NCI-H226 (cell line): ENCODE measurements at regions not wholly inside any gene's neighbourhood (a gene's known extent, or its start where the extent isn't known, plus 50 kb on each side); places are given as distances from the start of the nearest gene placed in this dataset.
"Not testable (repeated sequence)": the region's sequence is repeated elsewhere in the genome, so short reads cannot be mapped to it uniquely, and the experiment has no call there.

Source experiments
- DNase-seq: peaks from one replicate; pipeline ENCODE4 v3.0.0-alpha.2; 2015

GRCh38 chr2:242054881-242055801, 185.6 kb downstream of the RTP5 start:
- DNase-seq = no peak

GRCh38 chr2:242056026-242056425, 186.5 kb downstream of the RTP5 start:
- no peak for DNase-seq

- no peak for DNase-seq
Measured at GRCh38 chr2:242056785-242057184, 187.3 kb downstream of the RTP5 start.

DNA sequence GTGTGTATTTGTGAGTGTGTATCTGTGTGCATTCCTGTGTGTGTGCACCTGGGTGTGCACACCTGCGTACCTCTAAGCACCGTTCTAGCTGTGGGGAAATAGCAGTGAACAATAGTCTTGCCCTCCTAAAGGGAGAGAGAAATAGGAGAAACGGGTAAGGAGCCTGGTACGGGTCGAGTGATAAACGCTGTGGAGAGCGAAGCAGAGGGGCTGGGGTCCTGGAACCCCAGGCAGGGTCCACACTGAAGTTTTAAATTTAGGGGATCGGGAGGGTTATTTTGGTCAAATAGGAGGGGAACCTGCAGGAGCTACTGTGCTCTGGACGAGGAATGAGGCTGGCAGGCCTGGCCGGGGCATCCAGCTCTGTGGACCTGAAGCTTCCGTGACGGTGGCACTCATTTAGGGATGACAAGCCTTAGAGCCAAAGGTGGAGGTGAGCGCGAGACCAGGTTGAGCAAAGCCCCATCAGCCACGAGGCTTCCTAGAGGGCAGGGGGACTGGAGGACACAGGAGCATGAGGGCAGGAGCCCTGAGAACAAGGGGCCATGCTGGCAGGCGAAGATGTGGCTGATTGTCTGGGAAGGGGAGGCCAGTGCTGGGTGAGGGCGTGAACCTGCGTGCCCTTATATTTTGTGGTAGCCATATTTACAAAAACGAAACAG, 188.0 kb downstream of the RTP5 start:
- no peak for DNase-seq

DNA sequence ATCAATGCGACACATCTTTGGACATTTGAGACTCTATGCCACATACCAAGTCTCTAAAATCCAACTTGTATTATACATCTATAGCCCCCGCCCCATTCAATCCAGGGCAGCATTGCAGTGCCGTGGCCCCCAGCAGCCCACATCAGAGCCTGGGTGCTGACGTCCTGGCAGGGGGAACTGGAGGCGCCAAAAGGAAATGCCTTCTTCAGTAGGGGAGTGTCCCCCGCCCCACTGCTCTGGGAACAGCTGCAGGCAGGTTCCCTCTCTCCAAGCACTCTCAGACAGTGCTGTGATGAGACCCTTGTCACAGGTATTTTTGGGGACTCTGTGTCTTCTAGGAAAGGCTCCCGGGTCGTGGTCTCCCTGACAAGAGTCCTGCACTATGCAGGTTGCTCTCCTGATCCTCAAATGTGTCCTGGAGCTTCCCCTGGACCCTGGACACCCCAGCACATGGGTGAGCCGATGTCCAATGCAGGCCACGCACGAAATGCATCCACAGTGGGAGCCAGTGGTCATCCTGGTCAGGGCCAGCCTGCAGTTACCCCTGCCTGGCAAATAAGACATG, 188.7 kb downstream of the RTP5 start:
- DNase-seq = no peak

- no peak for DNase-seq
Measured at GRCh38 chr2:242059566-242059965, 190.0 kb downstream of the RTP5 start.

GRCh38 chr2:242060212-242060835, 190.8 kb downstream of the RTP5 start:
- DNase-seq = no peak

GRCh38 chr2:242061930-242062329, 192.4 kb downstream of the RTP5 start:
- not testable (repeated sequence) for DNase-seq

- no peak for DNase-seq
Measured at GRCh38 chr2:242063436-242063835, 193.9 kb downstream of the RTP5 start.

GRCh38 chr2:242063850-242064249, 194.3 kb downstream of the RTP5 start:
- no peak for DNase-seq

DNA sequence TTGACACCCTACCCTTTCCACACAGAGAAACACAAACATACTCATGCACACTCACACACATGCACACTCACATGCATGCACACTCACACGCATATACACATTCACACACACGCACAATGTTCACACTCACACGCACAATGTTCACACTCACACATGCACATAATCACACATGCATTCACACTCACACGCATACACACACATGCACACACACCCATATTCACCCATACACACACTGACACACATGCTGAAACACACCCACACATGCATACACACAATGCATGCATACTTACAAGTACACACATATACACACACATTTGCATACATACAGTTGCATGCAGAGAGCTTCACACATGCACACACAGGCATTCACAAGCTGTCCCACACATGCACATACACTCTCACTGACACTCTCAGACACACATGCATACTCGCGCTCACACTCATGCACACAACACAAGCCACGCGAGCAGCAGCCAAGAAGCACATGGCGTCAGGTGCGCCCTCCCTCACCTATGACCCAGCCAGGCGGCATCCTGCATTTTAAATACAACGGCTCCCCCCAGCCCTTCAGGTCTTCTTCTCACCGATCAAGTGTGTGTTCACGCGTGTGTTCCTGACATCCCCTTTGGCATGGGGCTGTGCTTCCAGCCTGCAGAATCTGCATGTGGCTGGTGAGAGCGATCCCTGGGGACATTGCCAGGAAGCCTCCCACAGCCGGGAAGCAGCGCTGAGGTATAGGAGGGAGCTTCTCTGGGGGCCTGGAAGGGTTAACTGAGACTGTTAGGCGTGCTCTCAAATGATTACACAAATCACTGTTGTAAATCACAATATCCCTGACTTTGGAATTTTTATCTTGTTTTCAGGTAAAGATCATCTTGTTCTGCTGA, 195.1 kb downstream of the RTP5 start:
- DNase-seq = no peak

DNA sequence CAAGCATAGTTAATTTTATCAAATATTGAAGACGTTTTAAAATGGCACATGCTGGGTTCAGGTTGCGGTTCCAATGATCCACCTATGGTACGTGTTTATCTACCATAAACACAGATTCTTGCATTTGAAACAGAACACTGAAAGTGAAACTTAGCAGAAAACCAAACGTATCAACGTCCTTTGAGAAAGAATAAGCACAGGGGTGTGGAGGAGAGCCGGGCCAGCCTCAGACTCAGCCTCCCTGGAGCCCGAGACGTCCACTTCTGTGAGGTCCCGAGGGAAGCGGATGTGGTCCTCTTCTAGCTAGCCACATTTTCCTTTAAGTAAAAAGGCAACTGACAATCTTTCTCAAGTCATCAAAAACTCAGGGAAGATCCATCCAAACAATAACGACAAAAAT, 195.9 kb downstream of the RTP5 start:
- no peak for DNase-seq

DNA sequence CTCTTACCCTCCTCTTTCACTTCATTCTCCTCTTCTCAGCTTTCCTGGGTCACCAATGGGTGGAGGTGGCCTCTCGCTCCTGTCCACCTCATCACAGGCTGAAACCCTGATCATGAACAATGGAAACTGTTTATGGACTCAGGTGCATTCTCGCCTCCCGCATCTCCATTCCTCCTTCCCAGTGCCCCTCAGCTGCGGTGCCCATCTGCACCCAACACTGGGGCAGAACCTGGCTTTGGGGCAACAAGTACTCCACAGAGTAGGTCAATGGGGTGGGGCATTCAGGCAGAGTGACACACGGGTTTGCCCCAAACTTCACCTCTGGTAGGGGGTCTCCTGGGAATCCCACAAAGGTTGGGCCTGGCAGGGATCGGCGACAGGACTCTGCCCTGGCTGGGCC, 199.5 kb downstream of the RTP5 start:
- DNase-seq = no peak

- not testable (repeated sequence) for DNase-seq
Measured at GRCh38 chr2:242069938-242070395, 200.4 kb downstream of the RTP5 start.

DNA sequence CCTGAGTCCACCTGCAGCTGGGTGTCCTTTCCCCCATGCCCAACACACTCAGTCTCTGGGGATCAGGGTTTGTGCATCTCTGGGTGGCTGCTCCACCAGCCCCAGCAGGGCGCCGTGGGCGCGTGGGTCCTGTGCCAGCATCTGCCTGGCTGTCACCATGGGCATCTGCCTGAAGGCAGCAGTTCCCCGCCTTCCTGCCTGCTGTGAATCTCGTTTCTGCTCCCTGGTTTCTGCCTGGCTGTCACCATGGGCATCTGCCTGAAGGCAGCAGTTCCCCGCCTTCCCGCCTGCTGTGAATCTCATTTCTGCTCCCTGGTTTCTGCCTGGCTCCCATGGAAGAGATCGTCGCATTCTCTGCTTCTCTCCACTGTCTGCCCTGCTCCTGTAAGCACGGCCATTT, 201.2 kb downstream of the RTP5 start:
- DNase-seq = not testable (repeated sequence)

DNA sequence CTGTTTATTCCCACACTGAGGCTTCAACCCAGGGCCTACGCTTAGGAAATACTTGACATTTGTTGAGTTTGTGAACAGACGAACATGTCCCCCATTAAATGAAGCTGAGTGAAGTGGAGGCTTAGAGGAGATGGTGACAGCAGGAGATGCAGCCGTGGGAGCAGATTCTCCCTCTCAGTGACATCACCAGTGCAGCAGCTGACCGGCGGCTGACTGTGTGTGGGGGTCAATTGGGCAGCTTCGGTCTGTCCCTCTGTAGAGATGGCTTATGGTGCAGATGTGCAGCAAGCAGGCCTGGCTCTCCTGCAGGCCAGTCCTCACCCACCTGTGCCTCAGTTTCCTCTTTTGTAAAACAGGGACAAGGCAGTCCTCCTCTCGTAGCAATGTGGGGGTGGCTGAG, 201.8 kb downstream of the RTP5 start:
- not testable (repeated sequence) for DNase-seq

DNA sequence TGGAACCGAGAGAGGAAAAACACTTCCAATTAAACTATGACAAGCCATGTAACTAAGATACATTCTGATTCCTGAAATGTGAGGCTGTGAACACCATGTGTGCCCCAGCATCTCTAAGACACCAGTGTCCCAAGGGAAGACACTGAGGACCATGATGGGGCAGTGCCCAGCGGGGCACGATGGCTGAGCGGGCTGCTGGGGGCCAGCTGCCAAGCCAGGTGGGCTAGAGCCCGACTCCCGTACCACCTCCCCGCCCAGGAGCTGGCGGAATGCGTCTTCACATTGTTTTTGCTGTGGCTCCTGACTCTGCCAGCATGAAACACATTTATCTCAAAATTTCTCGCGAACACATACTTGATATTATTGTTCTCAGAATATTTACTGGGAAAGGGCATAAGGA, 202.4 kb downstream of the RTP5 start:
- DNase-seq = not testable (repeated sequence)

DNA sequence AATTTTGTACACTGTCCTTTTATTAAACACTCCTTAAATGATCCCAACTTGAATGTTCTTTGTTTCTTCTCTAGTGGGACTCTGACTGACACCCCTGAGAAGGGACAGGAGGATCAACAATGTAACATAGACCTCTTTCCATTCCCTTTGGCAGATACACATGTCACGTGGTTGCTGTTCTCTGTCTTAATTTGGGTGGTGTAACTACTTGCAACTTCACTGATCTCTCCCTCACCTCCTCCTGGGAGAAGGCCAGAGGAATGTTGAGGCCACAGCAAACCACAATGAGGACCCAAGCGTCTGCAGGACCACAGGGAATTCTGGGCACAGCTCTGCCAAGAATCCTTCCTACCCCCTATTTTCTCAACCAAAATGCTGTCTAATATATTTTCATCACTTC, 205.6 kb downstream of the RTP5 start:
- peak; percentile 20 for DNase-seq

DNA sequence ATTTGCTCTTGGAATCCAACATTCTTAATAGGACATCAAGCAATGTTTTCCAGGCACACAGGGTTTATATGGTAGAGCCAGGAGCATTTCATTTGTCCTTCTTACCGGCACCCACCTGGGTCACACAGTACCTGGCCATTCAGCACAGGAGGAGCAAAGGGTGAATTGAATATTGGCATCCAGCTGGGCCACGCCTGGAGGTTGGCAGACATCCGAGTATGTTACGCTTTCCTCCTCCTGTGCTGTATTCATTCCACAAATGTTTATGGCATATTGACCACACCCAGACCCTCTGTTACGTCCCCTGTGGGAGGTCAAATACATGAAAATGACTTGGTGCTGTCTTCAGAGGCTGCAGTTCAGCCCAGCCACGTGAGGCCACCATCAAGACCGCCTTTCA, 206.2 kb downstream of the RTP5 start:
- DNase-seq = no peak

DNA sequence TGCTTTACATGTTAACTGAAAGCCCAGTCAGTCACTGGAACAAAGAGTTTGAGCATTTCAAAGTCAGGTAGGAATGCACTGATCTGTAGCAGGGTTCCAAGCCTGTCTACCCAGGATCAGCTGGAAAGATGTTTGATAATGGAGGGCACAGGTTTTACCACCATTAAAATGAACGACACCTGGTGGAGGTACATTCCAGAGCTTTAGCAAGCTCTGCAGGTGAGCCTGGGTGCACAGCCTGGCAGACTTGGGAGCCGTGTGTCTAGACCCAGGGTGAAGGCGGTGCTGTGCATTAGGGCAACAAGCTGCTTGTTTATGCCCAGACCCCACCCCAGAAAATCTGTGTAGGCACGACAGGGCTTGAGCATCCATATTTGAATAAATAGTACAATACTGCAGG, 206.7 kb downstream of the RTP5 start:
- not testable (repeated sequence) for DNase-seq

DNA sequence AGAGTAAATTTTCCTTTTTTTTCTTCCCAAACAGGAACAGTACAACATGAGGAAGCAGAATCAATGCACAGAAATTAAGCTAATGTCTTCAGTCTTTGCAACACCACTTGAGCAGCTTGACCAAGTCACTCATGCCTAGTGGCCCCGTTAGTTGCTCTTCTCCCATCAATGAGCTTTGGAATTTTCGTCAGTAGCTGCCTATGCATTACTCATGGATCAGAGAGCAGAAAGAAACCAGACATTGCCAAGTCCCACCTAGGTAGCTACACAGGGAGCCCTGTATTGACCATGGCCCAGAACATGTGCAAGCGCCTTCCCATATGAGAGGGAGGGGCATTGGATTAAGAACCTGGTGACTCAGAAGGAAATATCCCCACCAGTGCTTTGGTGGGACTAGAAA, 208.9 kb downstream of the RTP5 start:
- not testable (repeated sequence) for DNase-seq

DNA sequence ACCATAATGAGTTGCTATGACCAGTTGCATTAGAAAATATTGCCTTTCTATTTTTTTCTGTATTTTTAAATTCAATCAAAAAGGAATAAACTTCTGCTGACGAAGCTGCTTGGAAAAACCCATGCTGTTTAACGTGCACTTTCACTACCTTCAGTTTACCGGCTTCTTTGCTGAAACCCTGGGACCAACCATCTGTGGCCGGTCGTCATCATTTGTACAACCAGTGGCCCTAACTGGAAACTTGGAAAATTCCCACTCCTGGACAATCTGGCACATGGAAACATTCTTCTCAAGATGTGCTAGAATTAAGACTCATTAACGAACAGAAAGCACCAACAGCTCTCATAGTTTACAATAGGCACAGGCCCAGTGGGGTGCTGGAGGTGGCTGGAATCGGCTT, 210.3 kb downstream of the RTP5 start:
- DNase-seq = not testable (repeated sequence)
